ENCODE measurements at regions not wholly inside any gene's neighbourhood (a gene's known extent, or its start where the extent isn't known, plus 50 kb on each side); places are given as distances from the start of the nearest gene placed in this dataset.

GRCh38 chr5:77920359-77921058, 144.4 kb upstream of the TBCA start:
- Histone ChIP-seq H3K27ac (no peak overlapping the region), H3K4me1 (no peaks in the 10 kb centered on the region), H3K9me3 (no peaks in the 10 kb centered on the region), H3K4me3 (no peak overlapping the region), H3K27me3 (no peaks in the 10 kb centered on the region), H3K36me3 (no peaks in the 10 kb centered on the region)
- no peak for DNase-seq (ENCODE audit: low spot score)
- TF ChIP-seq CTCF (IDR thresholded peaks at IDR 0.05): no peak

GRCh38 chr5:77915346-77915745, 139.2 kb upstream of the TBCA start:
- Histone ChIP-seq H3K4me1 (no peaks in the 10 kb centered on the region), H3K27ac (no peak overlapping the region), H3K4me3 (no peak overlapping the region), H3K9me3 (peaks cover 0 to 11% of the 10 kb centered on the region in 2 donors), H3K27me3 (no peaks in the 10 kb centered on the region), H3K36me3 (no peaks in the 10 kb centered on the region)
- TF ChIP-seq CTCF (IDR thresholded peaks at IDR 0.05): no peak
- DNase-seq (ENCODE audit: low spot score): no peak

GRCh38 chr5:77912721-77913120, 136.6 kb upstream of the TBCA start:
- no peaks in the 10 kb centered on the region for H3K27me3 ChIP-seq
- TF ChIP-seq CTCF (IDR thresholded peaks at IDR 0.05): no peak
- H3K36me3 ChIP-seq: no peaks in the 10 kb centered on the region
- H3K4me3 ChIP-seq: no peak overlapping the region
- no peaks in the 10 kb centered on the region for H3K4me1 ChIP-seq
- peaks cover 0 to 11% of the 10 kb centered on the region in 2 donors for H3K9me3 ChIP-seq
- H3K27ac ChIP-seq: no peak overlapping the region
- DNase-seq (ENCODE audit: low spot score): no peak

GRCh38 chr5:77910602-77911188, 134.6 kb upstream of the TBCA start:
- no peak for TF ChIP-seq CTCF (IDR thresholded peaks at IDR 0.05)
- Histone ChIP-seq H3K36me3 (no peaks in the 10 kb centered on the region), H3K4me3 (no peak overlapping the region), H3K27me3 (no peaks in the 10 kb centered on the region), H3K27ac (no peak overlapping the region), H3K4me1 (no peaks in the 10 kb centered on the region), H3K9me3 (peaks cover 0 to 11% of the 10 kb centered on the region in 2 donors)
- DNase-seq (ENCODE audit: low spot score): no peak

GRCh38 chr5:77909237-77909636, 133.1 kb upstream of the TBCA start:
- Histone ChIP-seq H3K9me3 (peaks cover 0 to 4% of the 10 kb centered on the region in 2 donors), H3K27me3 (no peaks in the 10 kb centered on the region), H3K4me3 (no peak overlapping the region), H3K4me1 (no peaks in the 10 kb centered on the region), H3K36me3 (no peaks in the 10 kb centered on the region), H3K27ac (no peak overlapping the region)
- no peak for TF ChIP-seq CTCF (IDR thresholded peaks at IDR 0.05)
- no peak for DNase-seq (ENCODE audit: low spot score)

- H3K36me3 ChIP-seq: no peaks in the 10 kb centered on the region
- H3K4me1 ChIP-seq: no peaks in the 10 kb centered on the region
- DNase-seq (ENCODE audit: low spot score): no peak
- TF ChIP-seq CTCF (IDR thresholded peaks at IDR 0.05): no peak
- no peak overlapping the region for H3K4me3 ChIP-seq
- no peaks in the 10 kb centered on the region for H3K9me3 ChIP-seq
- H3K27me3 ChIP-seq: no peaks in the 10 kb centered on the region
- H3K27ac ChIP-seq: no peak overlapping the region
Observed at GRCh38 chr5:77908787-77909186, 132.6 kb upstream of the TBCA start.

Measured in right atrium auricular region (tissue), 2 donors.